HepG2 (cell line): ENCODE measurements at regions not wholly inside any gene's neighbourhood (a gene's known extent, or its start where the extent isn't known, plus 50 kb on each side); places are given as distances from the start of the nearest gene placed in this dataset.

Experiments
- AGO2 ChIP-seq: fragments of 200-400 bp; formaldehyde crosslinking; optimal IDR thresholded peaks from 2 replicates; pipeline ENCODE3; 2017; ENCODE audit warnings: mild to moderate bottlenecking, low read depth, low read length, moderate library complexity
- ATF2 ChIP-seq: sonication (generic); formaldehyde crosslinking; IDR thresholded peaks from 2 replicates; pipeline ENCODE4 v1.4.0; 2020; ENCODE audit warnings: missing genetic modification reagents
- CTCF ChIP-seq: sonication (generic); formaldehyde crosslinking; IDR thresholded peaks from 2 replicates; pipeline ENCODE4 v1.5.0; 2020; ENCODE audit warnings: mild to moderate bottlenecking, missing genetic modification reagents, moderate library complexity
- FOXK2 ChIP-seq: fragments of 450-650 bp; IDR thresholded peaks from 2 replicates; pipeline ENCODE4 v1.6.1; 2016
- FOXP1 ChIP-seq, 2 experiments: fragments of 450-650 bp in 1 of 2; IDR thresholded peaks; 2 replicates each; pipeline ENCODE4 v1.6.1; 2017 to 2018; ENCODE audit warnings: antibody characterized with exemption in 1 of 2
- GABPA ChIP-seq, 2 experiments: IDR thresholded peaks; 2 replicates each; pipeline ENCODE4 v1.6.1; 2011 to 2016; ENCODE audit warnings: low read depth in 2 of 2, low read length in 1 of 2, missing biosample characterization in 1 of 2, missing genetic modification characterization in 1 of 2
- KLF13 ChIP-seq: sonication (generic); formaldehyde crosslinking; IDR thresholded peaks from 2 replicates; pipeline ENCODE4 v1.4.0; 2020; ENCODE audit warnings: mild to moderate bottlenecking, missing genetic modification reagents
- TAF1 ChIP-seq: sonication (generic); formaldehyde crosslinking; IDR thresholded peaks from 2 replicates; pipeline ENCODE4 v1.4.0; 2020; ENCODE audit warnings: missing genetic modification reagents
- ZBTB1 ChIP-seq: sonication (generic); formaldehyde crosslinking; IDR thresholded peaks from 2 replicates; pipeline ENCODE4 v1.4.0; 2020; ENCODE audit warnings: missing genetic modification reagents, borderline replicate concordance
- ZNF407 ChIP-seq: sonication (generic); formaldehyde crosslinking; IDR thresholded peaks from one replicate; pipeline ENCODE4 v1.5.1; 2020; ENCODE audit warnings: mild to moderate bottlenecking, missing genetic modification reagents; ENCODE audit errors: not compliant biosample characterization
- TF ChIP-seq, protein P1 (sequence below): sonication (generic); formaldehyde crosslinking; IDR thresholded peaks from 2 replicates; pipeline ENCODE4 v1.4.0; 2020; ENCODE audit warnings: missing genetic modification reagents, borderline replicate concordance

DNA sequence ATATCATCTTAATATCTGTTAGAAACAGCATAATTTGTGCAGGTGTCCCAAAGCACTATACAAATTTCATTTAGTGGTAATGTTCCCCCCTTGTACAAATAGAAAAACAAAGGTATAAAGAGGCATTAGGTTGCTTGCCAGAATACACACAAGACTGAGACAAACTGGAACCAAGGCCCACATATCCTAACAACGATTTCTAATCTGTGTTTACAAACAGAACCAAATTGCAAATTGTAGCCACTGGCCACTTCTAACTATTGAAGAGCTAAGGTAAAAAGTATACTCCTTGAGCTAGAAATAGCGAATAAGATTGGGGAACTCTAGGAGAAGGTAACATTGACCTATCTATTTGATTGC, 526.1 kb downstream of the KLF12 start:
- no peak for TF ChIP-seq TAF1
- TF ChIP-seq CTCF, result no peak
- TF ChIP-seq GABPA (IDR thresholded peaks at IDR 0.05; ENCODE audit: low read depth, low read length), result no peak
- no peak for TF ChIP-seq GABPA (CRISPR knock-in tag; IDR thresholded peaks at IDR 0.05; ENCODE audit: low read depth)
- TF ChIP-seq, protein P1, sequence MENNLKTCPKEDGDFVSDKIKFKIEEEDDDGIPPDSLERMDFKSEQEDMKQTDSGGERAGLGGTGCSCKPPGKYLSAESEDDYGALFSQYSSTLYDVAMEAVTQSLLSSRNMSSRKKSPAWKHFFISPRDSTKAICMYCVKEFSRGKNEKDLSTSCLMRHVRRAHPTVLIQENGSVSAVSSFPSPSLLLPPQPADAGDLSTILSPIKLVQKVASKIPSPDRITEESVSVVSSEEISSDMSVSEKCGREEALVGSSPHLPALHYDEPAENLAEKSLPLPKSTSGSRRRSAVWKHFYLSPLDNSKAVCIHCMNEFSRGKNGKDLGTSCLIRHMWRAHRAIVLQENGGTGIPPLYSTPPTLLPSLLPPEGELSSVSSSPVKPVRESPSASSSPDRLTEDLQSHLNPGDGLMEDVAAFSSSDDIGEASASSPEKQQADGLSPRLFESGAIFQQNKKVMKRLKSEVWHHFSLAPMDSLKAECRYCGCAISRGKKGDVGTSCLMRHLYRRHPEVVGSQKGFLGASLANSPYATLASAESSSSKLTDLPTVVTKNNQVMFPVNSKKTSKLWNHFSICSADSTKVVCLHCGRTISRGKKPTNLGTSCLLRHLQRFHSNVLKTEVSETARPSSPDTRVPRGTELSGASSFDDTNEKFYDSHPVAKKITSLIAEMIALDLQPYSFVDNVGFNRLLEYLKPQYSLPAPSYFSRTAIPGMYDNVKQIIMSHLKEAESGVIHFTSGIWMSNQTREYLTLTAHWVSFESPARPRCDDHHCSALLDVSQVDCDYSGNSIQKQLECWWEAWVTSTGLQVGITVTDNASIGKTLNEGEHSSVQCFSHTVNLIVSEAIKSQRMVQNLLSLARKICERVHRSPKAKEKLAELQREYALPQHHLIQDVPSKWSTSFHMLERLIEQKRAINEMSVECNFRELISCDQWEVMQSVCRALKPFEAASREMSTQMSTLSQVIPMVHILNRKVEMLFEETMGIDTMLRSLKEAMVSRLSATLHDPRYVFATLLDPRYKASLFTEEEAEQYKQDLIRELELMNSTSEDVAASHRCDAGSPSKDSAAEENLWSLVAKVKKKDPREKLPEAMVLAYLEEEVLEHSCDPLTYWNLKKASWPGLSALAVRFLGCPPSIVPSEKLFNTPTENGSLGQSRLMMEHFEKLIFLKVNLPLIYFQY, result no peak
- TF ChIP-seq KLF13 (CRISPR knock-in tag), result no peak
- TF ChIP-seq ATF2 (CRISPR knock-in tag), result no peak
- TF ChIP-seq ZBTB1 (CRISPR knock-in tag), result no peak
- no peak for TF ChIP-seq FOXP1 (IDR thresholded peaks at IDR 0.05)
- TF ChIP-seq FOXP1 (CRISPR knock-in tag; IDR thresholded peaks at IDR 0.05), result no peak
- no peak for TF ChIP-seq ZNF407
- TF ChIP-seq AGO2, result no peak
- TF ChIP-seq FOXK2, result no peak
